Subcutaneous abdominal adipose tissue (tissue), 5 donors: ENCODE measurements at regions not wholly inside any gene's neighbourhood (a gene's known extent, or its start where the extent isn't known, plus 50 kb on each side); places are given as distances from the start of the nearest gene placed in this dataset.

ENCODE experiments used
- H3K27ac ChIP-seq: one replicate; pipeline ENCODE4 v1.7.0; 2013; ENCODE audit warnings: low read depth, mild to moderate bottlenecking, inconsistent platforms, low read length, moderate library complexity
- H3K27me3 ChIP-seq, 5 donors: one replicate each; pipeline ENCODE4 v1.7.0; 2013; ENCODE audit warnings: low read length in 5 of 5, inconsistent platforms in 1 of 5; ENCODE audit not compliant: control insufficient read depth in 5 of 5, insufficient read depth in 4 of 5
- H3K36me3 ChIP-seq, 5 donors: one replicate each; pipeline ENCODE4 v1.7.0; 2013; ENCODE audit warnings: low read length in 5 of 5; ENCODE audit not compliant: control insufficient read depth in 5 of 5, insufficient read depth in 5 of 5
- H3K4me1 ChIP-seq, 5 donors: one replicate each; pipeline ENCODE4 v1.7.0; 2013; ENCODE audit warnings: low read length in 5 of 5, mild to moderate bottlenecking in 3 of 5, moderate library complexity in 1 of 5; ENCODE audit not compliant: control insufficient read depth in 5 of 5, insufficient read depth in 5 of 5
- H3K4me3 ChIP-seq, 5 donors: one replicate each; pipeline ENCODE4 v1.7.0; 2013; ENCODE audit warnings: low read length in 5 of 5, low read depth in 1 of 5
- H3K9ac ChIP-seq, 5 donors: one replicate each; pipeline ENCODE4 v1.7.0; 2013; ENCODE audit warnings: low read length in 5 of 5, mild to moderate bottlenecking in 4 of 5, moderate library complexity in 3 of 5
- H3K9me3 ChIP-seq, 5 donors: one replicate each; pipeline ENCODE4 v1.7.0; 2013; ENCODE audit warnings: low read length in 5 of 5; ENCODE audit not compliant: control insufficient read depth in 5 of 5
- donor health status: healthy.
- donor health status: healthy.
- donor health status: healthy.
- donor health status: healthy.
- donor health status: healthy.

DNA sequence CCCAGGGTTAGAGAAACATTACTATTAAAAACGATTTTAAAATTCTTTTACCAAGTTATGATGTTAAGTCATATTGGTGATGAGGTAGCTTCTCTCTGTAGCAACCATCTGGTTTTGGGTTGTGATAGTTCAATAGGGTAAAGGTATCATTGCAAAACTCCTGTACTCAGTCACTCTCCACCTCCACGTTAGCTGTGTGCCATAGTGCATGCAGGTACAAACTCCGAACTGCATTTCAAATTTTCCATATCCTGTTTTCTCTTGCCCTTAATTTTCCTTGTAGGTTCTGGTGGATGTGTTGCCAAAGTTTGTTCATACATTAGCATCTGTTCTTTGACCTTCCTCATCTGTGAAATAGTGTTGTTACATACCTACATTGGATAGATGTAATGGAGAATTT, 53.1 kb upstream of the ARRDC3 start:
- H3K4me1 ChIP-seq = no peaks in the 10 kb centered on the region
- no peaks in the 10 kb centered on the region for H3K9me3 ChIP-seq
- no peak overlapping the region for H3K27ac ChIP-seq
- no peak overlapping the region for H3K9ac ChIP-seq
- no peaks in the 10 kb centered on the region for H3K27me3 ChIP-seq
- no peak overlapping the region for H3K4me3 ChIP-seq
- no peaks in the 10 kb centered on the region for H3K36me3 ChIP-seq

DNA sequence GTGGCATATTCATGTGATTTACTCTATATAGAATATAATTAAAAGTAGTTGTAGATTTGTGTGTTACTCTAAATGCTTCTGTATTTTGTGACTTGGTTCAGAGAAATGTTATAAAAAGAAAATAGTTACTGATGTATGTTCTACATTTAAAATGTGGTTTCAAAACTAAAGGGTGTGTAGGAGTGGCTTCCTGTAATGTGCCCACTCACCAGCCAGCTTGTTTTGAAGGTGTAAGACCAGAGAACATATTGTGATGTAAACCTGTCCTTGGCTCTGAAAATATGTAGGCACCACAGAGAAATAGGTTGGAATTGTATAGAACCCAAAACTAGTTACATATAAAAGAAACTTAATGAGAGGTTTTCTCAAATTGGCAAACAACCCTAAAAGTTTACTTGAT, 51.2 kb upstream of the ARRDC3 start:
- no peaks in the 10 kb centered on the region for H3K4me1 ChIP-seq
- H3K27ac ChIP-seq = no peak overlapping the region
- H3K4me3 ChIP-seq = no peak overlapping the region
- H3K9ac ChIP-seq = no peak overlapping the region
- no peaks in the 10 kb centered on the region for H3K27me3 ChIP-seq
- H3K9me3 ChIP-seq = peaks cover 0 to 2% (median 0%) of the 10 kb centered on the region in 5 donors
- no peaks in the 10 kb centered on the region for H3K36me3 ChIP-seq

DNA sequence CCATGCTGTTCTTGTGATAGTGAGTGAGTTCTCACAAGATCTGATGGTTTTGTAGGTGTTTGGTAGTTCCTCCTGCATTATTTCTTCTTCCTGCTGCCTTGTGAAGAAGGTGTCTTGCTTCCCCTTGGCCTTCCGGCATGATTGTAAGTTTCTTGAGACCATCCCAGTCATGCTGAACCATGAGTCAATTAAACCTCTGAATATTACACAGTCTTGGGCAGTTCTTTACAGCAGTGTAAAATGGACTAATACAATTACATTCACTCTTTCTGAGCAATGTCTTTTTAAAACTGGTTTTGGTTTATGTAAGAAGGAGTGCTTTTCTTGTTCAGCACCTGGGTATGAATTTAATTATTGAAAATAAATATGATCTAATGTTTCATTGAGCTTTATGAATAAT, 50.7 kb upstream of the ARRDC3 start:
- Histone ChIP-seq H3K4me3 (no peak overlapping the region), H3K36me3 (no peaks in the 10 kb centered on the region), H3K27me3 (no peaks in the 10 kb centered on the region), H3K4me1 (no peaks in the 10 kb centered on the region), H3K9me3 (peaks cover 0 to 5% (median 2%) of the 10 kb centered on the region in 5 donors), H3K9ac (no peak overlapping the region), H3K27ac (no peak overlapping the region)
